Heart left ventricle (tissue), 13 donors: ENCODE measurements at regions not wholly inside any gene's neighbourhood (a gene's known extent, or its start where the extent isn't known, plus 50 kb on each side); places are given as distances from the start of the nearest gene placed in this dataset.

Source experiments
- CTCF ChIP-seq, 12 donors: fragments of 200-600 bp; sonication (generic) in 4 of 12; IDR thresholded peaks; one replicate each; pipeline versions ENCODE4 v1.5.0 to v1.8.0; 2018 to 2022; ENCODE audit warnings: antibody characterized with exemption in 12 of 12, mild to moderate bottlenecking in 5 of 12
- POLR2A ChIP-seq, 2 donors: fragments of 450-650 bp; IDR thresholded peaks; one replicate each; pipeline ENCODE4 v1.6.1; 2017; ENCODE audit warnings: antibody characterized with exemption in 2 of 2, mild to moderate bottlenecking in 2 of 2, moderate library complexity in 2 of 2
- donor health status: ischemic (EF 13 %, LVEDD 7.1; RV severe dilation, severe dysfunction).
- donor health status: DM: no; HTN: yes; CAD: no.
- donor health status: DM: no; HTN: no; CAD: no.
- donor health status: ischemic (EF 25% LVEDD 6.9; RV normal size, moderate dysfunction).
- donor health status: ischemic (EF 25% LVEDD 5.7; RV mildly dilated, moderate dysfunction).
- donor health status: ischemic (EF 35%, LVEDD 5.7; RV mildly dilated, moderate dysfunction).
- donor health status: nonischemic (EF 11% LVEDD 7.7; RV severe dilation, severe dysfunction).
- donor health status: DM: yes; HTN: yes; CAD: no.
- donor health status: PGD.
- donor health status: ischemic (EF 29% LVEDD 5.4; RV normal size, mild dysfunction).
- donor health status: nonischemic (EF 23%, LVEDD 6.1; RV moderate dilation, normal function).

- no peak for TF ChIP-seq CTCF (IDR thresholded peaks at IDR 0.05)
- no peak for TF ChIP-seq POLR2A (IDR thresholded peaks at IDR 0.05)
Measured at GRCh38 chr3:166669781-166670180, 710.3 kb downstream of the ZBBX start.
